ENCODE measurements at regions not wholly inside any gene's neighbourhood (a gene's known extent, or its start where the extent isn't known, plus 50 kb on each side); places are given as distances from the start of the nearest gene placed in this dataset.

DNA sequence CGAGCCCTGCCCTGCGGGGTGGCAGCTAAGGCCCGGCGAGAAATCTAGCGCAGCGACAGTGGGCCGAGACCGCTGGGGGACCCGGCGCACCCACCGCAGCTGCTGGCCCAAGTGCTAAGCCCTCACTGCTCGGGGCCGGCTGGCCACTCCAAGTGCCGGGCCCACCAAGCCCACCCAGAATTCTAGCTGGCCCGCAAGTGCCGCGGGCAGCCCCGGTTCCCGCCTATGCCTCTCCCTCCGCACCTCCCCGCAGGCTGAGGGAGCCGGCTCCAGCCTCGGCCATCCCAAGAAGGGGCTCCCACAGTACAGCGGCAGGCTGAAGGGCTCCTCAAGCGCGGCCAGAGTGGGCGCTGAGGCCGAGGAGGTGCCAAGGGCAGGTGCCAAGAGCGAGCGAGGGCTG, 55.2 kb upstream of the RND3 start:
- H3K4me2 ChIP-seq (ENCODE audit: low read length) = no peak overlapping the region
- no peaks in the 10 kb centered on the region for H3K27me3 ChIP-seq (ENCODE audit: control insufficient read depth, insufficient read depth, low read length)
- H3K4me1 ChIP-seq = no peaks in the 10 kb centered on the region
- no peak overlapping the region for H3K4me3 ChIP-seq (ENCODE audit: low read depth, low read length)
- no peak overlapping the region for H3K9ac ChIP-seq
- H3K27ac ChIP-seq = no peak overlapping the region
- TF ChIP-seq, protein P1, sequence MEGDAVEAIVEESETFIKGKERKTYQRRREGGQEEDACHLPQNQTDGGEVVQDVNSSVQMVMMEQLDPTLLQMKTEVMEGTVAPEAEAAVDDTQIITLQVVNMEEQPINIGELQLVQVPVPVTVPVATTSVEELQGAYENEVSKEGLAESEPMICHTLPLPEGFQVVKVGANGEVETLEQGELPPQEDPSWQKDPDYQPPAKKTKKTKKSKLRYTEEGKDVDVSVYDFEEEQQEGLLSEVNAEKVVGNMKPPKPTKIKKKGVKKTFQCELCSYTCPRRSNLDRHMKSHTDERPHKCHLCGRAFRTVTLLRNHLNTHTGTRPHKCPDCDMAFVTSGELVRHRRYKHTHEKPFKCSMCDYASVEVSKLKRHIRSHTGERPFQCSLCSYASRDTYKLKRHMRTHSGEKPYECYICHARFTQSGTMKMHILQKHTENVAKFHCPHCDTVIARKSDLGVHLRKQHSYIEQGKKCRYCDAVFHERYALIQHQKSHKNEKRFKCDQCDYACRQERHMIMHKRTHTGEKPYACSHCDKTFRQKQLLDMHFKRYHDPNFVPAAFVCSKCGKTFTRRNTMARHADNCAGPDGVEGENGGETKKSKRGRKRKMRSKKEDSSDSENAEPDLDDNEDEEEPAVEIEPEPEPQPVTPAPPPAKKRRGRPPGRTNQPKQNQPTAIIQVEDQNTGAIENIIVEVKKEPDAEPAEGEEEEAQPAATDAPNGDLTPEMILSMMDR (IDR thresholded peaks at IDR 0.05) = no peak
- no peaks in the 10 kb centered on the region for H3K9me3 ChIP-seq (ENCODE audit: control insufficient read depth, low read length)
- H2AFZ ChIP-seq = no peak overlapping the region
- H3K79me2 ChIP-seq = no peaks in the 10 kb centered on the region
- no peaks in the 10 kb centered on the region for H3K36me3 ChIP-seq (ENCODE audit: control insufficient read depth, insufficient read depth, low read length)

DNA sequence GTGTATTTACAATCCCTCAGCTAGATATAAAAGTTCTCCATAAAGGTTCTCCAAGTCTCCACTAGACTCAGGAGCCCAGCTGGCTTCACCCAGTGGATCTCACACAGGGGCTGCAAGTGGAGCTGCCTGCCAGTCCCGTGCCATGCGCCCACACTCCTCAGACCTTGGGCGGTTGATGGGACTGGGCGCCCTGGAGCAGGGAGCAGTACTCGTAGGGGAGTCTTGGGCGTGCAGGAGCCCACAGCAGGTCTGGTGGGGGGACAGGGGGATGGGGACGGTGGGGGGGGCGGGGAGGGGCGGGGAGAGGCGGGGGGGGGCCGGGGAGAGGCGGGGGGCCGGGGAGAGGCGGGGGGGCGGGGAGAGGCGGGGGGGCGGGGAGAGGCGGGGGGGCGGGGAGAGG, 54.7 kb upstream of the RND3 start:
- Histone ChIP-seq H2AFZ (no peak overlapping the region), H3K9ac (no peak overlapping the region), H3K9me3 (ENCODE audit: control insufficient read depth, low read length) (no peaks in the 10 kb centered on the region), H3K4me1 (no peaks in the 10 kb centered on the region), H3K36me3 (ENCODE audit: control insufficient read depth, insufficient read depth, low read length) (no peaks in the 10 kb centered on the region), H3K27me3 (ENCODE audit: control insufficient read depth, insufficient read depth, low read length) (no peaks in the 10 kb centered on the region), H3K27ac (no peak overlapping the region), H3K4me2 (ENCODE audit: low read length) (no peak overlapping the region), H3K79me2 (no peaks in the 10 kb centered on the region), H3K4me3 (ENCODE audit: low read depth, low read length) (no peak overlapping the region)
- TF ChIP-seq, protein P1 (IDR thresholded peaks at IDR 0.05) = no peak

DNA sequence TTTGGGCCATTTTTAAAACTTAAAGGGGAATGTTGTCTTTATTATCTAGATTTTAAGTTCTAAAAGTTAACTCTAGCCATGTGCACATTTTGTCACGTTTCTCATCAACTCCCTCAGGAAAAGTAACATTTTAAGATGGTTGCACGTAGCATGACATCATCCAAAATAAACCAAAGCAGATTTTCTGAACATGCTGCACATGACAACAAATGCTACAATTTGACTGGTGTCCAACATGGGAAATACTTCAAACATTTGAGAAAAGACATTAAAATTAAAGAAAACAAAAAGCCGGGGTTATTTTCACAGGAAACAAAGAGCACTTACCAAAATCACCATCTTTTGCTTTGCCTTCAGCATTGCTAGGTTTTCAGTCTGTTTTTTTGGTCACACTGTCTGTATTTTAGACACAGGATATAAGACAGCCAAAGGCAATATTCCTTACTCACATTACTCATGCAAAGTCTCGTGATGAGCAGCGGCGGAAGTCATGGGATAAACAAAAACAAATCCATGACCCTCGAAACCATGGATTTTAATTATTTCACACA, 51.3 kb upstream of the RND3 start:
- H3K27me3 ChIP-seq (ENCODE audit: control insufficient read depth, insufficient read depth, low read length) = no peaks in the 10 kb centered on the region
- H3K36me3 ChIP-seq (ENCODE audit: control insufficient read depth, insufficient read depth, low read length) = no peaks in the 10 kb centered on the region
- no peak overlapping the region for H2AFZ ChIP-seq
- TF ChIP-seq, protein P1 (IDR thresholded peaks at IDR 0.05) = no peak
- H3K4me2 ChIP-seq (ENCODE audit: low read length) = no peak overlapping the region
- no peak overlapping the region for H3K27ac ChIP-seq
- no peak overlapping the region for H3K4me3 ChIP-seq (ENCODE audit: low read depth, low read length)
- H3K4me1 ChIP-seq = no peaks in the 10 kb centered on the region
- H3K79me2 ChIP-seq = no peaks in the 10 kb centered on the region
- H3K9ac ChIP-seq = no peak overlapping the region
- H3K9me3 ChIP-seq (ENCODE audit: control insufficient read depth, low read length) = no peaks in the 10 kb centered on the region
